GM18867 (cell line): ENCODE measurements at regions not wholly inside any gene's neighbourhood (a gene's known extent, or its start where the extent isn't known, plus 50 kb on each side); places are given as distances from the start of the nearest gene placed in this dataset.

Experiments used
- ATAC-seq: cut with Tn5 transposase; IDR thresholded peaks from one replicate; pipeline ENCODE4 v1.9.1; 2021; ENCODE audit warnings: mild to moderate bottlenecking, moderate library complexity; ENCODE audit not compliant: unreplicated experiment

DNA sequence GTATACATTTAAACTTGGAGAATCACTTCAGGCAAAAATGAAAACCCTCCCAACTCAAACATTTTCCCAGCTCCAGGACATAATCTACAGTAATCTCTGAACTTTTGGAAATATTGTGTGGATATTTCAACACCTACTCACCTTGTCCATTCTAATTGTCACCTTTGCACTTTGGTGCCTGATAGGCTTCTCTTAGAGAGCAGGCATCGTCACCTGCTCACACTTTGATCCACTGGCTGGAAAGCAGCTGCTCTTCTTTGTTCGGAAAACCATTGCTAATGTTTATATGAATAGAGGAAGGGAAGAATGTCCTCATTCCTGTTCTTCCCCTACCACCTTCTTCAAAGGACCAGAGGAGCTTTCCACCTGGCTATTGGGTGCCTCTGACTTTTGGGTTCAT is 411.2 kb downstream of the FGF9 start:
- ATAC-seq: no peak

DNA sequence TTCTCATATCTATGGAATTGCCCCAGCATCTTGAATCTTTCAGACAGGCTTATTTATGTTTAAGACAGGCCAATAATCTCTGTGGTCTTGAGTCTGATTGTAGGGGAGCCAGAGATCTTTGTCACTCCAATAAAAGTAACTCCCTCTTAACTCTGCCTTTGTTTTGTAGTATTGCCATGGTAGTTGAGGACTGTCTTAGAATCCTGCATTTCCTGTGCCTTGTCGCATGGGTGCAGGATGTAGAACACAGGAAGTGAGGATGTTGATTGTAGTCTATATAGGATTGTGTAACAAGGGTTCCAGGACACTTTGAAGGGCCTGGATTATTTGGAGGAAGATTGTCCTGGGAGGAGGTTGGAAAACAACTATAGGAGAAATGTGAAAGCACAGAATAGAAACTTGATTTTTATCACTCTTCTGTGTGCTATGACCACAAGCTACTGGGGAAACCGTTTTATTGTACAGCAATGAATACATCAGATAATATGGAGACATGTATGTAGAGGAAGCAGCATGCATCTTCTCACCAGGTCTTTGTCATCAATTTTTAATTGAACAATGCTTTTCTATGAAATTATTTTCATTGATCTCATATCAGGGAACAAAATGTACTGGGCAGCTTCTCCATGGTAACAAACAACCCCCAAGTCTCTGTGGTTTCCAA is 411.7 kb downstream of the FGF9 start:
- no peak for ATAC-seq

DNA sequence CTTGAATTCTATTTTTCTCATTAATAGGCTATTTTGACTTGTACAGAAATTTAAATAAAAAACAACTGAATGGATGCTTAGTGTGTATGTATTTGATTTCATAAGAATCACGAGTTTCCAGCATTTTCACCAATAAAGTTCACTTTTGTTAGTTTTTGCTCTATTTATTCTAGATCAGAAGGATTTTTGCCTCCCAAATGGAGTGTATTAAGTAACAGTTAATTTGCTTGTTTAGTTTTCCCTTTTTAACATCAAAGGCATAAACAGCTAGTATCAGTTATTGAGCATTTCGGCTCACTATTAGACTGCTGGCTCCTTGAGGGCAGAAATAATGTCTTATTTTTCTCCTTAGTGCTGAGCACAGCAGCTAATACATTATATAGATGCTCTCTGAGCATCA is 414.1 kb downstream of the FGF9 start:
- ATAC-seq: no peak

DNA sequence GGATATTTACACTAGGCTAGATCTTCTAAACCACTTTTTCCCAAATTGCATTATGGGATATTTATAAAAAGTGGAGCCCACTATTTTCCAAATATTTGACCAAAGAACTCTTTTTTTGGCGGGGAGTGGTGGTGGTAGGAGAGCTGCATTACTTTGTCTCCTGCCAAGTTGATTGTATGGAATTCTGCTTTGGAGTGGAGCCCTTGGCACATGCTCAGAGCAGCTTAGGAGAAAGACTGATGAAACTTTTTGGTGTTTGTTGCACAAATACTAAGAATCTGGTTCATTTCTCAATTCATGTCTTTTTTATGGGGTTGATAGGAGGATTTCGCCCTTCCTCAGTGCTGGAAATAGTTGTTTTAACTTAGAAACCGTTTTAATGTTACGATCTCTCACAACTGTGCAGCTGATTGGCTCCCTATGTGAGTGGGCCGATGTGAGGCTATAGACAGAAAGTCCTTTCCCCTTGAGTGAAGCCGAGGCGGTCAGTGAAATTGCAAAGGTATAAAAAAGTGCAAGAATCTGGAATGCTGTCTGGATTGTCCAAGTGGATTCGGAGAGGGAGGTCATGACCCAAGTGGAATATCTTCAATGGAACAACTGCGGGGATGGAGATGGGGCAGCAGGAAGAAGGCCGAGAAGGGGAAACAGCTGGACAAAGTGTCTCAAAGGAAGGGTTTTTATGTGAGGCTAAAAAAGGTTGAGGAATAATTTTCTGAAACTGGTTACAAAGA is 415.9 kb downstream of the FGF9 start:
- ATAC-seq: no peak

DNA sequence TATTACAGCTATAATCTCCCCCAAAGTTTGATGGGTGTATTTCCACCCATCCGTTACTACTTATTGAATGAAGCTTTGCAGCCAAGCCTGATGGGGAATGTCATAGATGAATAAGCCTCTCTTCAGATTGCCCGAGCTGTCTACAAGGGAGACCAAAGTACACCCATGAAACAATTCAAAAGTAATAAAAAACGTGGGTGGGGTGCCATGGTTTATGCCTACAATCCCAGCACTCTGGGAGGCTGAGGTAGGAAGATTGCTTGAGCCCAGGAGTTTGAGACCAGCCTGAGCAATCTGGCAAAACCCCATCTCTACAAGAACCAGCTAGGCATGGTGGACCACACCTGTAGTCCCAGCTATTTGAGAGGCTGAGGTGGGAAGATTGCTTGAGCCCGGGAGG is 419.2 kb downstream of the FGF9 start:
- ATAC-seq: no peak

DNA sequence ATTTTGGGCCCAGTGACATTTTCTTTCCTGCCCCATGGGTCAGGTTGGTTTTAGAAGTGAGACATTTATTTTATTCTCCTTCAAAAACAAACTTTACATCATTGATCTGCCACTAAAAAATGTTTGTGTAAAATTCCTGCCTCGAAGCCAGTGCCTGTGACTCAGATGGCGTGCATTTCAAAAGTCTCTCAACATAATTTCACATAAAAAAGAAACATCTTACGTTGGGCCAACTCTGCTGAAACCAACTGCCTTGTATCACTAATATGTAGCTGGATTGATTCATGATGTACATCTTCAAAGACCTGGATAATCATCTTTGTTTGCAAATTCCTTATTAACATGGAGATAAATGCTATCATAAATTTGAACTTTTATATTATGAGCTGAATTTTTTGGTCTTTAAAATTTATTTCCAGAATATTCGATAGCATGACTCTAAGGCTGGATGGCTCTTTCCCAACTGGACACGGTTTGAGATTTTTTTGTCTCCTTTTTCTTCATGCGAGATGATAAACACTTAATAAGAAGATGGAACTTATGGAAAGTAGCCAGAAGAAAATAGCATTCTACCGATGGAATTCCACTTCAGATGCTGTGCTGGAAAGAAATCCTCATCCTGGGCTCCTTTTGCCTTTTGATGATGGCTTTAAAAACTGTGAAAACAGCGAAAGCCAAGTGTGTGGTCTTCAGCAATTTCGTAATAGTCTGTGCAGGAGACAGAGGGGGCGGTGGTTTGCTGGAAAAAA is 420.5 kb downstream of the FGF9 start:
- ATAC-seq: no peak

DNA sequence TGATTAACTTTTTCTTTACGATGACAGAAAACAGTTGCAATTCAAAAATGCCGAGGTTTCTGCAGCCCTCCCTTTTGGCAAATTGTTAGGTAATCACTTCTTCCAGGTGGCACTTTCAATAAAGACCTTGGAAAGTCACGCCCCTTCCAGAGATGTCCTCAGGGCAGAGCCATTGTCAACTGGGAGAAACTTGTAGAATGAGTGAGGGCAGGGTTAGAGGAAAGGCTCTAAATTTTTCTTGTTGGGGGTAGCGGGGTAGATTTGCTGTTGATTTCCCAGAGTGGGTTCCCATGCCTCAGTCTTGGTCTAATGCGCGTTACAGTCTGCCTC is 421.1 kb downstream of the FGF9 start:
- no peak for ATAC-seq

DNA sequence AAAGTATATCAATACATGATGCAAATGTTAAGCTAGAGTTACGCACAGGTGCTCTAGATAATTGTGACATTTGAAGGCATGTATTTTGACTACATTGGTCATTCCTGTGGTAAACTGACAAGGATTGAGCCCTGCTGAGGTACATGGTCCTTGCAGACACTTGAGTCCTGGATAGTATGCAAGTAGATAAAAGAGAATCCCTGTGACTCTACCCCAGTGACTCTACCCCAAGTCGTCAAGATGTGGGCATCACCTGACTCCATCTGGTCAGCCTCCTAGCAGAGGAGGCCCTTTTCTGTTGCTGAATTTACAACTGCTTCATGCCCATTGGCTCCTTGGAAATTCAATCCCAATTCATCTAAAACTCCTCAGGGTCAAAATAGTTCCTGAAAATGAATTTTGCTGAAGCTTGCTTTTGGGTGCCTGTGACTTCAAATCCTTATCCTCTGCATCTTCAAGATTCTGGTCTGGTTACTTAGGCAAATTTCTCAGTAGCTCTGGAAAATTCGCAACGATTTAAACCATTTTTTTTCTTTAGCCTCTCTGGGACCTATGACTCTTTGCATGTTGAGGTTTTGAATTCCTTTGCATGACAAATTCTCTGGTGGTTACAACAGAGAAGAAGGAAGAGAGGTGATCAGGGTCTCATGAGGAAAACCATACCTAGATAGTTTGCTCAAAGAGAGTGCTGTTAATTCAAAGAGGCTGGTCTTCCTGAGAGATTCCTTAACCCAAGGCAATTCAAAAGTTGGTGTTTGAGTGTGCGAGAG is 422.1 kb downstream of the FGF9 start:
- ATAC-seq: no peak

DNA sequence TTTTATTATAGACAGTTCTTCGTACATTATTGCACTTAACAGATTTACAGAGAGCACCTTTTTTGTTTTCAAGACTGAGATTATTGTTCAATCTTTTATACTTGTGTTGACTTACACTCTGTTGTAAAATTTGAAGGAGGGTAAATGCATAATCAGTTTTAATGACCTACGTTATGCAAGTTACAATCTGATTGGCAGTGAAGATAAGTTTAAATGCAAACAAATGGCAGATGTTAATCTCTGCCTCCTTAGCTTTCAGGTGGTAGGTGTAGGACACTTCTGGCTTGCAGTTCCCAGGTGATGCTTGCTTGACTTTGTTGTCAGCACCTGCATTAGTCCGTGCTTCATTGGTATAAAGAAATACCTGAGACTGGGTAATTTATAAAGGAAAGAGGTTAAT is 424.9 kb downstream of the FGF9 start:
- ATAC-seq: no peak

DNA sequence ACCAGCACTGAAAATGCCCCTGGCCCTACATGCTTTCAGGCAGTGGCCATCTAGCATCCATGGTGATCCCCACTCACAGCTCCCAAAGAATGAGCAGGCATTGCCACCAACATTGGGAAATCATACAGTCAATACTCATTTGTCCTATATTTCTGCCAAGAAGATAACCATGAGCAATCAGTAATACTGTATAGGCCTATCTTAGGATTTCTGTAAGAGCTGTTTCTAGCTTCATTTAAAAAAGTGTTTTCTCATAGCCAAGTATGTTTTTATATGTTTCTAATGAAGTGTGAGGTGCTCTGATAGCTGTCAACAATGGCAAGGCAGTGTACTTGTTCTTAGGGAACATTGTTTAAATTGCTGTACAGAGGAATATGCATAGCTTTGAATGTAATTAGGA is 428.7 kb downstream of the FGF9 start:
- ATAC-seq: no peak

DNA sequence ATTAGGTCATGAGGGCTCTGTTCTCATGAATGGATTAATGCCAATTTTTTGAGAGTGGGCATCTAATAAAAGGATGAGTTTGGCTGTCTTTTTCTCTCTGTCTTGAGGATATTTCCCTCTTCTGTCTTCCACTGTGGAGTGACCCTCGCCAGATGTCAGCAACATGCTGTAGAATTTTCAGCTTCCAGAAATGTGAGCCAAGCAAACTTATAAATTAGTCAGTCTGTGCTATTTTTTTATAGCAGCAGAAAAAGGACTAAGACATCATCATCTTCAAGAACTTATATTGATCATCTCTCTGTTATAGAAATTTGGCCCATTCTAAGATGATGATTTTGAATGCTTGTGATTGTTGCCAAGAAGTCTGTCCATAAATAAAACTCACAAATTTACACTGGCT is 431.4 kb downstream of the FGF9 start:
- no peak for ATAC-seq

DNA sequence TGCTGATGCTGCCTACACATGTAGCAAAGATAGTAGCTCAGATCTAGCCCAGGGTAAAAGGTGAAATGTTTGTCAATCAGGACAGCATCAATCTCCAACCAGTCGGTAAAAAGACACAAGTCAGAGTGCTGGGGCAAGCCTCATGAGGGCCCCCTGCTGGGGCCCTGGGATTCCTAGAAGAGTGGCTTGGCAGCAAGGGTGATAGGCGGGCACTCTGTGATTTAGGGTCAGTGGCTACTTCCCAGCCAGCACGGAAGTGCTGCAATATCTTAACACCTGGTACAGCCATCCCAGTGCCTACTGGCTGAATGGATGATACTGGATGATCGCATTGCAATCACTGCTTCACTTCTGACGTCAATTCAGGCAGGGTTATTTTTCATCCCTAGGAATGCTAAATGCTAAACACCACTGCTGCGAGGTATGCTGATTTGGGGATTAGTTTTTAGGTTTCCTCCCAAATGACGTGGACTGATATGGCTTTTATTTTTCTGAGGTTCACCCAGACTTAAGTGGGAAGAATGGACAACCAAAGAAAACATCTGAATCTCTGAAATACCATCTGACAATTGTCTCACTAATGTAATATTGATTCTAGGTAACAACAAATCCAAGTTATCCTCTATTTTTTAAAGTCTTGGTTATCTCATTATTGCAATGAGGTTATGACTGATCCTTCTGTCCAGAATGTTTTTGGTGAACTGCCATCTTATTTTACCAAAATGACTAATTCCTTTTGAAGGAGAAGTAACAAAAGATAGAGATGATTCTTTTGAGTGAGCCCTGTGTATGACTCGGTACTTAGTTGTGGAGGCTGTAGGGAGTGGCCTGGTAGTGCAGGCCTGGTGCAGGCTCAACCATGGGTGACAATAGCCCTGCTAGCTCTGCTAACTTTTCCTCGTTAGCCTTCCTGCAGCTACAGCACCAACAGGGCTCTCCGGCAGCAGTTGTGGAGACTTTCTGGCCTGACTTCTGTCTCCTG is 432.5 kb downstream of the FGF9 start:
- peak; percentile 51 for ATAC-seq

DNA sequence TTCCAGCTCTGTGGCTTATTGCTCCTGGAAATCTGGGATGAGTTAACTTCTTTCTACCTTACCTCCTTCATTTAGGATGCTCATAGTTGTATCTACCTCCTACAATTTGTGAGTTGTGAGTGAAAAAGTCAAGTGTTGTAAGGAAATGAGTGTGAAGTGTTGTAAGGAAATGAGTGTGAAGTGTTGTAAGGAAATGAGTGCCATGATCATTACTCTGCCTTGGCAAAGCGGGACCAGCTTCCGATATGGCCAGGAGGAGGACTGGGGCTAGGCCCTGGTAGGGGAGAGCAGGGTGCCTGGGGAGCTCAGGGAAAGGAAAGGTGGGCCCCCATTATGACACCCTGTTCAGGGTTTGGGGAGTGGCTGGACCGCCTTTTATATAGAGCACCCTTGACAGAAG is 435.2 kb downstream of the FGF9 start:
- ATAC-seq: no peak

DNA sequence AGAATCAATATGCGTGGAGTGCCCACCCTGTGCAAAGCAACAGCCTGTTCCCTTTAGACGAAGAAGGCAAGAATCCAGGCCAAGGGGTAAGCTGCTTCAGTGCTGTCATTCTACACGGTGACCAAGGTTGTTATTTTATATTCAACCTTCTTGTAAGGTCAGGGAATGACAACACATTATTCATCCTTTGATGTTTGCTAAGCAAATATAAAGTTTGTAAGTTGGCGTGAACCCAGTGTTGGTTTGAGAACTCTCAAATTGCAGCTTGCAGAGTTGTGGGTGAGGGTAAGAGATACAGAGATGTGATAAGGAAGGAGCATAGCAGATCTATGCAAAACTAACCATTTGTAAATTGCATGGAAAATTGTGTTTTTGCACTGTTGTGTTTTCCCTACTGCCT is 436.7 kb downstream of the FGF9 start:
- no peak for ATAC-seq

DNA sequence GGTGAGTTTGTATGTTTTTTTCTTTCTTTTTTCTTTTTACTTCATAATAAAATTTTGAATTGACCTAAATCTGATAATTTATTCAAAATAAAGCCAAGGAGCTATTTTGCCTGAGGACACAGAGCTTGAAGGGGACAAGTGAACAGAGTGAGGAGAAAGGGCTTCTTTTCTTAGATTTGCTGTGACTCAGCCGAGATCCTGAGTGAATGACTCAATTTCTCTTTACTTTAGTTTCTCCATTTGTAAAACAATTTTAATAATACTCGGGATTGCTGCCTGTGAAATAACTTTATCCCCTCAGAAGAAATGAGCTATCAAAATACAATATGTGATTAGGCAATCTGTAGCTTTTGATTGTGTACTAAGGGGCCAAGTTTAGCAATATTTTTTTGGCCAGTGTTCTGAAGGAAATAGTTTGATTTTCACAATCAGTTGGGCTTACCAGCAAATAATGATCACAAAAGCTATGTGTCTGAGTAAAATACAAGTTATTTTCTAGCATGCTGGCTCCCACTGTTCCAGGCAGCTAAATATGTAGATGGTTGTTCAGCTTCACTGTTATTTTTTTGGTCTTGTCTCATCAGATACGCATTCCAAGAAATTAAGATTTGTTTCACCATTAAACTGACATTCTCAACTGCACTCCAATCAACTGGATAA is 437.5 kb downstream of the FGF9 start:
- ATAC-seq: no peak

DNA sequence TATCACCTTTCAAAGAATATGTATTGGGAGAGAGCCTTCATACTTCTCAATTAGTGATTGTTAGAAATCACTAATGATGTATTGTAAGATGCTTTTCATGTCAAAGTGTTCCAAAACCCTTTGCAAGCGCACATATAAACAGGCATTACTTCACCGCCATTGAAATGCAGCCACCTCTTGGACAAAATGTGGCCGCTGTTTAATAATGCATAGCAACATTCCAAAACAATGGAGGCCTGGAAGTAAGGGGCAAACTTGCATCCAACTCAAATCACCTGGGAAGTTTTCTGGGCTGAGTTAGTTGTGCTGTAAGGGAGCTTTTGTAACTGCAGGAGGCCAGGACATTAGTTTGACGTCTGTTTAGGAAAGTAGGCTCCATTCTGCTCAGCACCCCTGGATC is 438.1 kb downstream of the FGF9 start:
- no peak for ATAC-seq

DNA sequence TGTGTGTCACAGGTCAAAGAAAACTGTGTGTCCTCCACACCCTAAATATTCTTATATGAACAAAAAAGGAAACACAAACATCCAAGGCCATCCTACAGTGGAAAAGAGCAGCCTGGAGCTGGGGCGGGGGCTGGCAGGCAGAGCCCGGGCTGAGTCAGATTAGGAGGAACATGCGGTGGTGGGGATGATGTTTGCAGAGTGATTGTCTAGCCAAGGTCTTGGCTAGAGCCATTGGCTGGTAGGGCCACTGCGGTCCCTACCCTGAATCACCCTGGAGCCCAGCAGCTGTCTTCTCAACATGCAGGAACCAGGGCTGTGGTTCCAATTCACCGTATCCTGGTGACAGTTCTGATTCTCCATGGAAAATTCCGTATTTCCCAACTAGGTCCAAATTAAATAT is 439.5 kb downstream of the FGF9 start:
- no peak for ATAC-seq

DNA sequence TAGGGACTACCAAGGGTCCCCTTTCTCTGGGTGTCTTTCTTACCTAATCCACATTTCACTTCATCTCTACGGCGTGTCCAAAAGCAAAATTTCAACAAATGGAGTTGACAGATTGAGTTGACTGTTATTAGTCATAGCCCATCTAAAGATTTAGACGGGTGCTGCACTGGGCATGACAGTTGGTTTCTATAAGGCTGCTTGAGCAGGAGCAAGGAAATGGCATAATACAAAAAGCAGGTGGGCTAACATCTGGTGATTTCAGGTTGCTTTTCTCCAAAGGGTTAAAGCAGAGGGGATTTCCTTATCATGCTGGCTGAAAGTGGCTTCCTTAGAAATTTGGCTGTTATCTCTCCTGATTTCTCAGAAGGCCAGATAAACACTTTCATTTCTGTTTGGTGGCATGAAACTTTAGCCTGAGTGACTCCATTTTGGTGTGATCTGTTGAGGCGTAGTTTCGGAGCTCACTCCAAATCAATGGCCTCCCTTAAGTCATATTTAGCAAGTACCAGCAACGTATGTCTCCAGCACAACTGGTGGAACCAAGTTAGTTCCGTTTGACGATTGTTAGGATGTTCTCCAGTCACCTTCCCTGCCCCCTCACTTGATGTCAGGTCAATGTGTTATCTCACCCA is 440.4 kb downstream of the FGF9 start:
- no peak for ATAC-seq

DNA sequence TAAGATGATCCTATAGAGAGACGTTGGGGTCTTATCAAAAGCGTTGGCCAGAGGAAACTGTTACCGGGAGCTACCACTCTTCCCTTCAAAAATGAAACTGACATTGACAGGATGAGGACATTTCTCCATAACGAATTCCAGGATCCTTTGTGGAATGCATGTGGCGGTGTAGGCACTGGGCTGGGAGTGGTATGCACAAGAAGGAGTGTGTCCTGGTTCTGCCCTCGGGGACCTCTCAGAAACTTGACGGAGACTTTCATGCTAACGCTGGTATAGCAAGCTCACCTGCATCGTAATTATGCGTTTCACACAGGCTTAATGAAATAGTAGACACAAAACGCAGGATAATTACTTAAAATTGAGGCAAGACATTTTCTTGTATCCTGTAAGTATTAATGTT is 441.1 kb downstream of the FGF9 start:
- ATAC-seq: no peak
